ENCODE measurements at regions not wholly inside any gene's neighbourhood (a gene's known extent, or its start where the extent isn't known, plus 50 kb on each side); places are given as distances from the start of the nearest gene placed in this dataset.

- no peaks in the 10 kb centered on the region for H3K4me1 ChIP-seq
- H3K4me3 ChIP-seq = no peak overlapping the region
- DNase-seq = no peak
- intact Hi-C loops (cut with DNase I) = no loop called here
- no peak overlapping the region for H3K27ac ChIP-seq
- no peaks in the 10 kb centered on the region for H3K27me3 ChIP-seq
- H3K36me3 ChIP-seq = no peaks in the 10 kb centered on the region
- no peak for TF ChIP-seq CTCF (IDR thresholded peaks at IDR 0.05)
- no peak overlapping the region for H3K9ac ChIP-seq (ENCODE audit: low read depth in 2 of 2, low read length in 2 of 2)
- H3K9me3 ChIP-seq = no peaks in the 10 kb centered on the region
Observed at GRCh38 chr10:110364531-110364937, 59.8 kb upstream of the SMNDC1 start.

- H3K27ac ChIP-seq = no peak overlapping the region
- H3K36me3 ChIP-seq = no peaks in the 10 kb centered on the region
- H3K9me3 ChIP-seq = no peaks in the 10 kb centered on the region
- no peak for DNase-seq
- TF ChIP-seq CTCF (IDR thresholded peaks at IDR 0.05) = no peak
- intact Hi-C loops (cut with DNase I) = no loop called here
- no peaks in the 10 kb centered on the region for H3K27me3 ChIP-seq
- H3K4me3 ChIP-seq = no peak overlapping the region
- H3K4me1 ChIP-seq = no peaks in the 10 kb centered on the region
- no peak overlapping the region for H3K9ac ChIP-seq (ENCODE audit: low read depth in 2 of 2, low read length in 2 of 2)
Observed at GRCh38 chr10:110365356-110366143, 60.8 kb upstream of the SMNDC1 start.

GRCh38 chr10:110366635-110367034 lies 61.9 kb upstream of the SMNDC1 start:
- no peak for DNase-seq
- H3K27ac ChIP-seq = no peak overlapping the region
- no peaks in the 10 kb centered on the region for H3K36me3 ChIP-seq
- no peaks in the 10 kb centered on the region for H3K27me3 ChIP-seq
- no peaks in the 10 kb centered on the region for H3K9me3 ChIP-seq
- no peak overlapping the region for H3K9ac ChIP-seq (ENCODE audit: low read depth in 2 of 2, low read length in 2 of 2)
- H3K4me3 ChIP-seq = no peak overlapping the region
- no peak for TF ChIP-seq CTCF (IDR thresholded peaks at IDR 0.05)
- no peaks in the 10 kb centered on the region for H3K4me1 ChIP-seq
- intact Hi-C loops (cut with DNase I) = no loop called here

GRCh38 chr10:110368002-110368401 lies 63.3 kb upstream of the SMNDC1 start:
- Histone ChIP-seq H3K36me3 (no peaks in the 10 kb centered on the region), H3K4me1 (no peaks in the 10 kb centered on the region), H3K4me3 (no peak overlapping the region), H3K9me3 (no peaks in the 10 kb centered on the region), H3K27ac (no peak overlapping the region), H3K9ac (ENCODE audit: low read depth in 2 of 2, low read length in 2 of 2) (no peak overlapping the region), H3K27me3 (no peaks in the 10 kb centered on the region)
- no peak for TF ChIP-seq CTCF (IDR thresholded peaks at IDR 0.05)
- intact Hi-C loops (cut with DNase I) = no loop called here
- DNase-seq = no peak

GRCh38 chr10:110368556-110368955 lies 63.8 kb upstream of the SMNDC1 start:
- intact Hi-C loops (cut with DNase I) = no loop called here
- H3K27ac ChIP-seq = no peak overlapping the region
- TF ChIP-seq CTCF (IDR thresholded peaks at IDR 0.05) = no peak
- no peaks in the 10 kb centered on the region for H3K9me3 ChIP-seq
- H3K4me1 ChIP-seq = no peaks in the 10 kb centered on the region
- no peaks in the 10 kb centered on the region for H3K36me3 ChIP-seq
- H3K27me3 ChIP-seq = no peaks in the 10 kb centered on the region
- DNase-seq = no peak
- H3K4me3 ChIP-seq = no peak overlapping the region
- no peak overlapping the region for H3K9ac ChIP-seq (ENCODE audit: low read depth in 2 of 2, low read length in 2 of 2)

Data from colonic mucosa (tissue), 4 donors.